RWPE2 (cell line): ENCODE measurements at regions not wholly inside any gene's neighbourhood (a gene's known extent, or its start where the extent isn't known, plus 50 kb on each side); places are given as distances from the start of the nearest gene placed in this dataset.
A peak's percentile ranks its signal among the peaks of the same experiment; 100 is the strongest.

Source experiments
- ATAC-seq: fragments of 200-7000 bp; cut with Tn5 transposase; 3 replicates; pipeline ENCODE4 v1.9.1; 2021; ENCODE audit warnings: low read depth
- DNase-seq: peaks from one replicate; pipeline ENCODE4 v3.0.0-alpha.2; 2020; ENCODE audit warnings: low spot score
- H3K27ac ChIP-seq: fragments of 450-650 bp; 2 replicates; pipeline ENCODE4 v1.5.1; 2017; ENCODE audit warnings: mild to moderate bottlenecking; ENCODE audit not compliant: poor library complexity, severe bottlenecking
- H3K27me3 ChIP-seq: fragments of 250-450 bp; sonication (Bioruptor Pico); 2 replicates; pipeline ENCODE4 v1.5.1; 2021; ENCODE audit warnings: mild to moderate bottlenecking, moderate library complexity; ENCODE audit not compliant: insufficient read depth, poor library complexity, severe bottlenecking
- H3K36me3 ChIP-seq: fragments of 250-450 bp; sonication (Bioruptor Pico); 2 replicates; pipeline ENCODE4 v1.5.1; 2020; ENCODE audit warnings: low read depth, mild to moderate bottlenecking, moderate library complexity
- H3K4me1 ChIP-seq: fragments of 250-450 bp; sonication (Bioruptor Pico); 2 replicates; pipeline ENCODE4 v1.5.1; 2021; ENCODE audit warnings: mild to moderate bottlenecking, moderate library complexity; ENCODE audit not compliant: insufficient read depth, poor library complexity, severe bottlenecking
- H3K4me3 ChIP-seq: fragments of 250-450 bp; sonication (Bioruptor Pico); 2 replicates; pipeline ENCODE4 v1.5.1; 2021; ENCODE audit warnings: mild to moderate bottlenecking, moderate library complexity; ENCODE audit not compliant: severe bottlenecking
- H3K9me3 ChIP-seq: fragments of 250-450 bp; sonication (Bioruptor Pico); 2 replicates; pipeline ENCODE4 v1.5.1; 2021; ENCODE audit warnings: mild to moderate bottlenecking, moderate library complexity; ENCODE audit not compliant: severe bottlenecking
- TF ChIP-seq, protein P1 (sequence below): fragments of 450-650 bp; IDR thresholded peaks from one replicate; pipeline ENCODE4 v1.5.1; 2017; ENCODE audit warnings: mild to moderate bottlenecking, moderate library complexity; ENCODE audit not compliant: poor library complexity, severe bottlenecking

DNA sequence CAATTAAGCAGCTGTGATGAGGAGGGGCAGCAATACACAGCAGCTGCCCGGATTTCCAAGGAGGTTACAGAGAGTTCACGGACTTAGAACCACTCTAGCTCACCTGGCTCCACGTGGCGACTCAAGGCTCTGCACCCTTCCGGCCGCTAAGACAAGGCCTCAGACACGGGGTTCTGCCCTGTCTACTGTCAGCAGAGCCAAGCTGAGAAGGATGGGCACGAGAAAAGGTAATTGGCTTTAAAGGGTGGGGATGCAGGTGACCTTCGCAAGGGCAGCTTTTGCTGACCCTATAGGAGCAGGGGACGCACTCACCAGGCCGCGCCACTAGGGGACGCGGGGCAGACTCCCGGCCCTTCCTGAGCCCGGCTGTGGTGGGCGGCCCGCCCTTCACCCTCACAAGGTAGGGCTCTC is 152.4 kb downstream of the KIF20B start:
- H3K4me3 ChIP-seq, result no peak overlapping the region
- DNase-seq, result no peak
- no peak overlapping the region for H3K27ac ChIP-seq
- no peaks in the 10 kb centered on the region for H3K4me1 ChIP-seq
- no peaks in the 10 kb centered on the region for H3K9me3 ChIP-seq
- no peaks in the 10 kb centered on the region for H3K27me3 ChIP-seq
- H3K36me3 ChIP-seq, result no peaks in the 10 kb centered on the region
- no peak for ATAC-seq
- TF ChIP-seq, protein P1, sequence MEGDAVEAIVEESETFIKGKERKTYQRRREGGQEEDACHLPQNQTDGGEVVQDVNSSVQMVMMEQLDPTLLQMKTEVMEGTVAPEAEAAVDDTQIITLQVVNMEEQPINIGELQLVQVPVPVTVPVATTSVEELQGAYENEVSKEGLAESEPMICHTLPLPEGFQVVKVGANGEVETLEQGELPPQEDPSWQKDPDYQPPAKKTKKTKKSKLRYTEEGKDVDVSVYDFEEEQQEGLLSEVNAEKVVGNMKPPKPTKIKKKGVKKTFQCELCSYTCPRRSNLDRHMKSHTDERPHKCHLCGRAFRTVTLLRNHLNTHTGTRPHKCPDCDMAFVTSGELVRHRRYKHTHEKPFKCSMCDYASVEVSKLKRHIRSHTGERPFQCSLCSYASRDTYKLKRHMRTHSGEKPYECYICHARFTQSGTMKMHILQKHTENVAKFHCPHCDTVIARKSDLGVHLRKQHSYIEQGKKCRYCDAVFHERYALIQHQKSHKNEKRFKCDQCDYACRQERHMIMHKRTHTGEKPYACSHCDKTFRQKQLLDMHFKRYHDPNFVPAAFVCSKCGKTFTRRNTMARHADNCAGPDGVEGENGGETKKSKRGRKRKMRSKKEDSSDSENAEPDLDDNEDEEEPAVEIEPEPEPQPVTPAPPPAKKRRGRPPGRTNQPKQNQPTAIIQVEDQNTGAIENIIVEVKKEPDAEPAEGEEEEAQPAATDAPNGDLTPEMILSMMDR, result no peak

DNA sequence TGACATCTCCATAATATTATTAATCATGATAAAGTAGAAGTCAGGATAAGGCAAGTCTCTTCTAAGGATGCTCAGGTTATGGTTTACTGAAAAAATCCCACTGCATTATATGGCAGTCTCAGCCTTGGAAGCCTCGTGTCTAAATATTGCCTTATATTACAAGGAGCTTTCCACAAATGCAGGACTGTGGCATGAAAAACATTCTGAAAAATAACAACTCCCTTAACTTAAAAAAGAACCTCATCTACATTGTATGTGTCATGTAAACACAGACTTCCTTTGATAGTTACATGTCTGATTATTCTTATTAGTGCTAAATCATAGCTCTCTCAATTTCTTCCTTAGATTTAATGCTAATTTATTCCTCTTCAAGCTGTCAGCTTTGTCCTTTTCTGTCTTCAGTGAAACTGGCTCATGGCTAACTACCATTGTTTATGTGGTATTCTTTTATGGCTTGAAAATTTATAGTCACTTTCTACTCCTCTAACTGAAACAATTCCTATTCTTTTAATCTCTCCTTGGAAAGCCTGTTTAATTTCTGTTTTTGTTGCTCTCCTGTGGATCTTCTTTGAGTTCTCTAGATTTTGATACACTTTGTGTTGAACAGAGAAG is 156.1 kb downstream of the KIF20B start:
- peaks cover 14% of the 10 kb centered on the region for H3K4me1 ChIP-seq
- no peaks in the 10 kb centered on the region for H3K9me3 ChIP-seq
- TF ChIP-seq, protein P1, result no peak
- H3K4me3 ChIP-seq, result no peak overlapping the region
- ATAC-seq (no peak), DNase-seq (no peak)
- no peaks in the 10 kb centered on the region for H3K36me3 ChIP-seq
- H3K27me3 ChIP-seq, result no peaks in the 10 kb centered on the region
- H3K27ac ChIP-seq, result no peak overlapping the region

DNA sequence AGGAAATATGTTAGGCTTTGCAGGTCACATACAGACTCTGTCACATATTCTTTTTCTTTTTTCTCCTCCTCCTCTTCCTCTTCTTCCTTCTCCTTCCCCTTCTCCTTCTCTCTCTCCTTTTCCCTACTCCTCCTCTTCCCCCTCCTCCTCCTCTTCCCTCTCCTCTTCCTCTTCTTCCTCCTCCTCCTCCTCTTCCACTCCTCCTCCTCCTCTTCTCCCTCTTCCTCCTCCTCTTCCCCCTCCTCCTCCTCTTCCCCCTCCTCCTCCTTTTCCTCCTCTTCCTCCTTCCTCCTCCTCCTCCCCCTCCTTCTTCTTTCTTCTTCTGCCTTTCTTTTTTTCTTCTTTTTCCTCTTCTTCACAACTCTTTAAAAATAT is 159.8 kb downstream of the KIF20B start:
- Histone ChIP-seq H3K4me3 (no peak overlapping the region), H3K4me1 (peaks cover 14% of the 10 kb centered on the region), H3K9me3 (no peaks in the 10 kb centered on the region), H3K27me3 (no peaks in the 10 kb centered on the region), H3K27ac (peak overlapping the region; percentile 41), H3K36me3 (no peaks in the 10 kb centered on the region)
- ATAC-seq, result no peak
- TF ChIP-seq, protein P1, result no peak
- DNase-seq, result no peak

DNA sequence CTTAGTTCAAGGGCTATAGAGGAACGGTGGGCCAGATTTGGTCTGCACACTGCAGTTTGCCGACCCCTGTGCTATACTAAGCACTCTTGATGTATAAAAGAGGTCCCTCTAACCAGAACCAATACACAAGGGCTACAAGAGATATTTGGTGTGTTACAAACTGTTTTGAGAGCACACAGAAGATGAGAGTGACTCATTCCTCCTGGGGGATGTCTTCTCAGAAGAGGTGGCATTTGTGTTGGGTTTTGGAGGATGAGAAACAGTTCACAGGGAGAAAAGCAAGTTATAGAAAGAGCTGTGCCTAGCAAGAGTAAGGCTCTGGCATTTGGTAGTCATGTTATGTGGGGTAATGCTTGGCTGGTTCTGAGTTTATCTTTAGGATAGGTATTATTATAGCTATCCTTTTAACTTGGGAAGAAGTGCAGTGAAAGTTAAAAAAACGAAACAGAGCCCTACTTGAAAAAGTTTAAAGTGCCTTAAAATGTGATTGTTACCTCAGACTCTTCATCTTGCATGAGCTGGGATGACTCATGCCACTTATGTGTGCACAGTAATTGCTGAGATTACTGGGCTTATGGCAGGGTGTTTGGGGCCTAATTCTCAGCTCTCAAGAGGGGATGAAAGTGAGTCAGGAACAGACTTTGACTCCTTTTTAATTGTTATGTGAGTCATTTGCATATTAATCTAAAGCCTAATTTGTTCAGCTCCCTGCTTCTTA is 160.4 kb downstream of the KIF20B start:
- peak overlapping the region; percentile 41 for H3K27ac ChIP-seq
- H3K4me3 ChIP-seq, result no peak overlapping the region
- H3K27me3 ChIP-seq, result no peaks in the 10 kb centered on the region
- H3K36me3 ChIP-seq, result no peaks in the 10 kb centered on the region
- DNase-seq (no peak), ATAC-seq (peak; percentile 79)
- TF ChIP-seq, protein P1, result no peak
- H3K4me1 ChIP-seq, result peaks cover 14% of the 10 kb centered on the region
- no peaks in the 10 kb centered on the region for H3K9me3 ChIP-seq

DNA sequence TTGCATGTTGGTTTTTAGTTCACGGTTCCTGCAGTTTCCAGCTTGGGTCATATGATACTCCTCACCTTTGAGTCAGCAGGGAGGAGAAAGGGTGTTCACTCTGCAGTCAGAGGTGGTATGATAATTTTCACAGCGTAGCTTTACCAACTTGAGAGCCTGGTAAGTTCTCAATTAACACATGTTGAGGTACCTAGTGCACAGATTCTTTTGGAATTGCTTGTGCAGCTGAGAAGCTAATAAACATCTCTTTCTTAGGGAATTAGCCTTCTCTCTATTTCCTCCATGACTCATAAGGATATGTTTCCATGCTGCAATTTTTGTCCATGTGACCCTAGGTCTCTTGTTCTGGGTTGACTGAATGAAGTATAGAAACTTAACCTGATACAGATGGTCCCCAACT is 166.6 kb downstream of the KIF20B start:
- Histone ChIP-seq H3K9me3 (no peaks in the 10 kb centered on the region), H3K4me1 (peaks cover 7% of the 10 kb centered on the region), H3K27me3 (no peaks in the 10 kb centered on the region), H3K27ac (no peak overlapping the region), H3K36me3 (no peaks in the 10 kb centered on the region), H3K4me3 (no peak overlapping the region)
- DNase-seq, result no peak
- no peak; the same call in 2 of the 3 replicates for ATAC-seq
- TF ChIP-seq, protein P1, result no peak
